Effector memory CD8-positive, alpha-beta T cell (primary cell): ENCODE measurements at regions not wholly inside any gene's neighbourhood (a gene's known extent, or its start where the extent isn't known, plus 50 kb on each side); places are given as distances from the start of the nearest gene placed in this dataset.

ENCODE experiments used
- ATAC-seq: fragments of 150-1000 bp; cut with Tn5 transposase; replicated peaks from 2 replicates; pipeline ENCODE4 v1.10.0; 2021; ENCODE audit warnings: mild to moderate bottlenecking, moderate library complexity
- DNase-seq, 3 experiments: peaks; one replicate each; pipeline ENCODE4 v3.0.0; 2021
- H3K27ac Mint-ChIP-seq, 2 donors: one replicate each; pipeline ENCODE4 v1.8.0; 2022; ENCODE audit warnings: mild to moderate bottlenecking in 2 of 2, mixed read lengths in 2 of 2, moderate library complexity in 2 of 2
- H3K27me3 Mint-ChIP-seq, 2 donors: one replicate each; pipeline ENCODE4 v1.8.0; 2022; ENCODE audit warnings: mixed read lengths in 2 of 2
- H3K36me3 Mint-ChIP-seq: one replicate; pipeline ENCODE4 v1.8.0; 2022; ENCODE audit warnings: mild to moderate bottlenecking, moderate library complexity, mixed read lengths; ENCODE audit not compliant: insufficient read depth
- H3K4me1 Mint-ChIP-seq, 2 donors: one replicate each; pipeline ENCODE4 v1.8.0; 2022; ENCODE audit warnings: low read depth in 2 of 2, mixed read lengths in 2 of 2
- H3K4me3 Mint-ChIP-seq, 2 donors: one replicate each; pipeline ENCODE4 v1.8.0; 2022; ENCODE audit warnings: mild to moderate bottlenecking in 2 of 2, mixed read lengths in 2 of 2, moderate library complexity in 2 of 2
- H3K9me3 Mint-ChIP-seq, 2 donors: one replicate each; pipeline ENCODE4 v1.8.0; 2022; ENCODE audit warnings: mixed read lengths in 2 of 2

- no peak overlapping the region for H3K27ac Mint-ChIP-seq
- no peaks in the 10 kb centered on the region for H3K4me1 Mint-ChIP-seq
- ATAC-seq (no peak), DNase-seq (no peak)
- no peaks in the 10 kb centered on the region for H3K9me3 Mint-ChIP-seq
- peaks cover 66 to 88% of the 10 kb centered on the region in 2 donors for H3K27me3 Mint-ChIP-seq
- peaks cover 3% of the 10 kb centered on the region for H3K36me3 Mint-ChIP-seq
- H3K4me3 Mint-ChIP-seq, result no peak overlapping the region
Observed at GRCh38 chr2:236659758-236660150, 90.1 kb downstream of the ACKR3 start.

GRCh38 chr2:236661061-236661761 lies 91.6 kb downstream of the ACKR3 start:
- no peak overlapping the region for H3K4me3 Mint-ChIP-seq
- H3K27me3 Mint-ChIP-seq, result peaks cover 66 to 86% of the 10 kb centered on the region in 2 donors
- H3K9me3 Mint-ChIP-seq, result no peaks in the 10 kb centered on the region

GRCh38 chr2:236661762-236662110 lies 92.1 kb downstream of the ACKR3 start:
- no peak for ATAC-seq
- H3K9me3 Mint-ChIP-seq, result no peaks in the 10 kb centered on the region
- H3K27ac Mint-ChIP-seq, result no peak overlapping the region
- DNase-seq, result no peak
- H3K27me3 Mint-ChIP-seq, result peaks cover 66 to 81% of the 10 kb centered on the region in 2 donors
- no peaks in the 10 kb centered on the region for H3K4me1 Mint-ChIP-seq
- H3K4me3 Mint-ChIP-seq, result no peak overlapping the region
- peaks cover 3% of the 10 kb centered on the region for H3K36me3 Mint-ChIP-seq

More at GRCh38 chr2:236661061-236661761, 91.6 kb downstream of the ACKR3 start:
- no peak overlapping the region for H3K27ac Mint-ChIP-seq
- no peak for DNase-seq
- H3K4me1 Mint-ChIP-seq, result no peaks in the 10 kb centered on the region
- H3K36me3 Mint-ChIP-seq, result peaks cover 3% of the 10 kb centered on the region
- no peak for ATAC-seq

- Mint-ChIP-seq H3K4me1 (no peaks in the 10 kb centered on the region), H3K27ac (no peak overlapping the region), H3K4me3 (no peak overlapping the region), H3K27me3 (peaks cover 60 to 73% of the 10 kb centered on the region in 2 donors), H3K36me3 (peaks cover 2% of the 10 kb centered on the region), H3K9me3 (no peaks in the 10 kb centered on the region)
- ATAC-seq, result no peak
- DNase-seq, result no peak
Observed at GRCh38 chr2:236662231-236663185, 92.9 kb downstream of the ACKR3 start.

GRCh38 chr2:236663287-236664101 lies 93.9 kb downstream of the ACKR3 start:
- ATAC-seq (no peak), DNase-seq (no peak)
- Mint-ChIP-seq H3K9me3 (no peaks in the 10 kb centered on the region), H3K27me3 (peaks cover 50 to 65% of the 10 kb centered on the region in 2 donors), H3K36me3 (no peaks in the 10 kb centered on the region), H3K4me3 (no peak overlapping the region), H3K27ac (no peak overlapping the region), H3K4me1 (no peaks in the 10 kb centered on the region)

GRCh38 chr2:236664136-236664535 lies 94.5 kb downstream of the ACKR3 start:
- peaks cover 45 to 59% of the 10 kb centered on the region in 2 donors for H3K27me3 Mint-ChIP-seq
- H3K4me3 Mint-ChIP-seq, result no peak overlapping the region
- H3K36me3 Mint-ChIP-seq, result no peaks in the 10 kb centered on the region
- no peak for DNase-seq
- no peaks in the 10 kb centered on the region for H3K4me1 Mint-ChIP-seq
- ATAC-seq, result no peak
- H3K9me3 Mint-ChIP-seq, result no peaks in the 10 kb centered on the region
- H3K27ac Mint-ChIP-seq, result no peak overlapping the region

GRCh38 chr2:236665101-236665500 lies 95.5 kb downstream of the ACKR3 start:
- no peaks in the 10 kb centered on the region for H3K4me1 Mint-ChIP-seq
- peaks cover 45 to 58% of the 10 kb centered on the region in 2 donors for H3K27me3 Mint-ChIP-seq
- DNase-seq (no peak), ATAC-seq (no peak)
- no peaks in the 10 kb centered on the region for H3K36me3 Mint-ChIP-seq
- no peak overlapping the region for H3K4me3 Mint-ChIP-seq
- H3K27ac Mint-ChIP-seq, result no peak overlapping the region
- H3K9me3 Mint-ChIP-seq, result no peaks in the 10 kb centered on the region

GRCh38 chr2:236665572-236666118 lies 96.0 kb downstream of the ACKR3 start:
- no peak for ATAC-seq
- Mint-ChIP-seq H3K27ac (no peak overlapping the region), H3K27me3 (peaks cover 43 to 58% of the 10 kb centered on the region in 2 donors), H3K36me3 (no peaks in the 10 kb centered on the region), H3K4me3 (no peak overlapping the region), H3K9me3 (no peaks in the 10 kb centered on the region), H3K4me1 (no peaks in the 10 kb centered on the region)
- no peak for DNase-seq

GRCh38 chr2:236666646-236667204 lies 97.1 kb downstream of the ACKR3 start:
- no peaks in the 10 kb centered on the region for H3K4me1 Mint-ChIP-seq
- H3K27ac Mint-ChIP-seq, result no peak overlapping the region
- peaks cover 49 to 59% of the 10 kb centered on the region in 2 donors for H3K27me3 Mint-ChIP-seq
- no peaks in the 10 kb centered on the region for H3K36me3 Mint-ChIP-seq
- H3K4me3 Mint-ChIP-seq, result no peak overlapping the region
- DNase-seq, result no peak
- no peak for ATAC-seq
- no peaks in the 10 kb centered on the region for H3K9me3 Mint-ChIP-seq

- Mint-ChIP-seq H3K4me3 (no peak overlapping the region), H3K9me3 (no peaks in the 10 kb centered on the region), H3K27me3 (peaks cover 43 to 59% of the 10 kb centered on the region in 2 donors), H3K27ac (no peak overlapping the region), H3K36me3 (peaks cover 3% of the 10 kb centered on the region), H3K4me1 (no peaks in the 10 kb centered on the region)
- DNase-seq, result no peak
- ATAC-seq, result no peak
Observed at GRCh38 chr2:236667526-236667925, 97.9 kb downstream of the ACKR3 start.

GRCh38 chr2:236668531-236668969 lies 98.9 kb downstream of the ACKR3 start:
- Mint-ChIP-seq H3K4me3 (no peak overlapping the region), H3K9me3 (no peaks in the 10 kb centered on the region), H3K27me3 (peaks cover 43 to 59% of the 10 kb centered on the region in 2 donors), H3K4me1 (no peaks in the 10 kb centered on the region), H3K27ac (no peak overlapping the region), H3K36me3 (peaks cover 3% of the 10 kb centered on the region)
- no peak for DNase-seq
- no peak for ATAC-seq

- Mint-ChIP-seq H3K4me3 (no peak overlapping the region), H3K27me3 (peaks cover 38 to 55% of the 10 kb centered on the region in 2 donors), H3K4me1 (no peaks in the 10 kb centered on the region), H3K27ac (no peak overlapping the region), H3K9me3 (no peaks in the 10 kb centered on the region), H3K36me3 (peaks cover 3% of the 10 kb centered on the region)
- no peak for ATAC-seq
- DNase-seq, result no peak
Observed at GRCh38 chr2:236670235-236670620, 100.6 kb downstream of the ACKR3 start.
